NB4 (cell line): ENCODE measurements at regions not wholly inside any gene's neighbourhood (a gene's known extent, or its start where the extent isn't known, plus 50 kb on each side); places are given as distances from the start of the nearest gene placed in this dataset.

Source experiments
- MYC ChIP-seq: IDR thresholded peaks from 2 replicates; pipeline ENCODE4 v1.6.1; 2011; ENCODE audit warnings: low read depth, low read length
- TF ChIP-seq, protein P1 (sequence below): IDR thresholded peaks from one replicate; pipeline ENCODE4 v1.5.1; 2012; ENCODE audit warnings: low read depth, low read length
- TF ChIP-seq, protein P2 (sequence below): IDR thresholded peaks from 2 replicates; pipeline ENCODE4 v1.6.1; 2011; ENCODE audit warnings: low read depth, low read length

DNA sequence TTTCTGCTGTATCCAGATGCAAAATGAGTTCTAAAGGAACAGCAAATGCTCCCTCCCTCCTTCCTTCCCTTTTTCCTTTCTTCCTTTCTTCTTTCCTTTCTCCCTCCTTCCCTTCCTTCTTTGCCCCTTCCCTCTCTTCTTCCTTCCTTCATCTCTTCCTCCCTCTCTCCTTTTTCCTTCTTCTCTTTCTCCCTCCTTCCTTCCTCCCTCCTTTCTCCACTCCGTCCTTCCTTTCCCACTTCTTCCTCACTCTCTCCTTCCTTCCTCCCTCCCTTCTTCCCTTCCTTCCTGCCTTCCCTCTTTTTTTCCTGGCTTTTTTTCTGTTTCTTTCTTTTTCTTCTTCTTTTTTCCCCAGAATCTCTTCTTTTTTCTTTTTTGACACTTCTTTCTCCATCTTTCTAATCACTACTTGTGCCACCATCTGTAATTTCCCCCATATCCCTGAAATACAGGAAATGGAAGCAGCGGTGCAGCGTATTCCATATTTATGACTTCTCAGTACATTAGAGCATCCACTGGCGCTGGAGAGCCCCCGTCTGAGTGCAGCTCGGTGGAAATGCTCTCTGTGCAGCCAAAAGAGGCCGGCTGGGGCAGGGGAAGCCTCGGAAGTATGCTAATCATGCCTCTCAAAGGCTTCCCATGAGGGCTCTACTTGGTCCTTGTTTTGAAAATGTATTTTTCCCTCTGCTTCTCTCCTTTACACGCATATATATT is 275.6 kb downstream of the TSHZ3 start:
- TF ChIP-seq, protein P1, sequence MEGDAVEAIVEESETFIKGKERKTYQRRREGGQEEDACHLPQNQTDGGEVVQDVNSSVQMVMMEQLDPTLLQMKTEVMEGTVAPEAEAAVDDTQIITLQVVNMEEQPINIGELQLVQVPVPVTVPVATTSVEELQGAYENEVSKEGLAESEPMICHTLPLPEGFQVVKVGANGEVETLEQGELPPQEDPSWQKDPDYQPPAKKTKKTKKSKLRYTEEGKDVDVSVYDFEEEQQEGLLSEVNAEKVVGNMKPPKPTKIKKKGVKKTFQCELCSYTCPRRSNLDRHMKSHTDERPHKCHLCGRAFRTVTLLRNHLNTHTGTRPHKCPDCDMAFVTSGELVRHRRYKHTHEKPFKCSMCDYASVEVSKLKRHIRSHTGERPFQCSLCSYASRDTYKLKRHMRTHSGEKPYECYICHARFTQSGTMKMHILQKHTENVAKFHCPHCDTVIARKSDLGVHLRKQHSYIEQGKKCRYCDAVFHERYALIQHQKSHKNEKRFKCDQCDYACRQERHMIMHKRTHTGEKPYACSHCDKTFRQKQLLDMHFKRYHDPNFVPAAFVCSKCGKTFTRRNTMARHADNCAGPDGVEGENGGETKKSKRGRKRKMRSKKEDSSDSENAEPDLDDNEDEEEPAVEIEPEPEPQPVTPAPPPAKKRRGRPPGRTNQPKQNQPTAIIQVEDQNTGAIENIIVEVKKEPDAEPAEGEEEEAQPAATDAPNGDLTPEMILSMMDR = no peak
- no peak for TF ChIP-seq MYC
- TF ChIP-seq, protein P2, sequence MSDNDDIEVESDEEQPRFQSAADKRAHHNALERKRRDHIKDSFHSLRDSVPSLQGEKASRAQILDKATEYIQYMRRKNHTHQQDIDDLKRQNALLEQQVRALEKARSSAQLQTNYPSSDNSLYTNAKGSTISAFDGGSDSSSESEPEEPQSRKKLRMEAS = no peak
